NOMO-1 treated with dmso at 0.1 percent for 144 hours (cell line): ENCODE measurements at regions not wholly inside any gene's neighbourhood (a gene's known extent, or its start where the extent isn't known, plus 50 kb on each side); places are given as distances from the start of the nearest gene placed in this dataset.

ENCODE experiments used
- DNase-seq: peaks from one replicate; lab custom pipeline; 2025; ENCODE audit not compliant: unreplicated experiment; lab: John Stamatoyannopoulos, UW

DNA sequence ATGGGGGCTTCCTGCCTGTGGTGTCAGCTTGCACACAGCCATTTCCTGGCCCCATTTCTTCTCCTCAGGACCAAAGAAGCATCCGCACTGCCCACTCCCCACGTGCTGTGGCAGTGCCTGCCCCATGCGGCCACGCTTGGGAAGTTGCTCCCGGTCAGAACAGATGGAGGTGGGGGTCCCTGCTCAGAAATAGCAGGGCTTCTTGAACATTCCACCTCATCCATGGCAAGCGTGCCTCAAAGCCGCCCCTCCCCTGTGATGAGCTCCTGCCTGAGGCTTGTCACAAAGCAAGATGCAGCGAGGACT is 238.2 kb downstream of the SYK start:
- DNase-seq = no peak

DNA sequence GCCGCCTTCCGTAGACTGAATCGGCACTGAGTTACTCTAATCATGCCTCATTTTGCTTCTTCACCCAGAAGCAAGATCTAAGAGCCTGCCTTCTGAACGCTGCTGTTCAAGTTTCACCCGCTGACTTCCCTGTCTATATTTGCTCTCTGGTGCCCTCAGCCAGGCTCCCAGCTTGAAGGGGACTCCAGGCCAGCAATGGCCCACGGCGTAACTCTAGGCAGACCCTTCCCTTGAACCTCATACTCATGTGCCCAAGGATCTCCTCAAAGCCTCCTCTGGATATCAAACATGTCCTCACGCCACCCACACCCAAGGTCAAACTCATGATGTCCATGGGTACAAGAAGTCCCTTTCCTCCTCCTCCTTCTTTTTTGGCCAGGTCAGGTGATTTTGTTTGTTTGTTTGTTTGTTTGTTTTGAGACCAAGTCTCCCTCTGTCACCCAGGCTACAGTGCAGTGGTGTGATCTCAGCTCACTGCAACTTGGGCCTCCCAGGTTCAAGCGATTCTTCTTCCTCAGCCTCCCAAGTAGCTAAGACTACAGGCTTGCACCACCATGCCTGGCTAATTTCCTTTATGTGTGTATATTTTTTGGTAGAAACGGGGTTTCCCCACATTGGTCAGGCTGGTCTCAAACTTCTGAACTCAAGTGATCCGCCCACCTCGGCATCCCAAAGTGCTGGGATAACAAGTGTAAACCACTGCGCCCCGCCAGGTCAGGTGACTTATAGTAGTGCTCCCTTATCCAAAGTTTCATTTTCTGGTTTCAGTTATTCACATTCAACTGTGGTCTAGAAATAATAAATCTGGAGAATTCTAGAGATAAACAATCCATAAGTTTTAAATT is 239.0 kb downstream of the SYK start:
- no peak for DNase-seq

DNA sequence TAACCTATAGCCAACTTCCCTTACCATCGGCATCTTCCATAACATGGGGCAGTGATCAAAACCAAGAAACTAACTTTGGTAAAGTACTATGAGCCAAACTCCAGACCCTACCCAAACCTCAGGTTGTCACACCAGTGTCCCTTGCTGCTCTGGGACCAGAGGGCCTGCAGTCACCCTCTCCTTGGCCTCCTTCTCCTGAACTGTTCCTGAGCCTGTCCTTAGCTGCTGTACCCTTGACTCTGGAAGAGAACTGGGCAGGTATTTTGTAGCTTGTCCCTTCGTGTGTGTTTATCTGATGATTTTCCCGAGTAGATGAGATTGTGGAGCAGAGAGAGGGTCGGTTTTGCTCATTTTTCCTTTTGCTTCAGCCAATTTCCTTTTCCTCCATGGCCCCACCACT is 240.4 kb downstream of the SYK start:
- DNase-seq = no peak

DNA sequence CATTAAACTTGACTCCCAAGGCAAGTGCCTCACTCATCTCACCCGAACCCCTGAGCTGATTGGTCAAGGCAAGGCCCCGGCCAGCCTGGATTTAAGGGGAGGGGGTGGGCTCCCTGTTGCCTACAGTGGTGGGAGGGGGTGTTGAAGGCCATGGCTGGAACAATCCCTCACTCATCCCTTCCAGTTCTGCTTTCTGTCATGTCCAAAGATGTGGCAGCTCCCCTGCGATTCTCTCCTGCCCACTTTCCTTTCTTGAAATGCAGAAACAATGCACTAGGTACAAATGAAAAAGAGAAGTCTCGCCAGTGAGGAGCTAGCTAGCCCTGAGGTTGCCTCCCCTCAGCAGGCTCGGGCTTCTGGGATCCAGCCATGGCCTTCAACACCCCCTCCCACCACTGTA is 240.9 kb downstream of the SYK start:
- no peak for DNase-seq

DNA sequence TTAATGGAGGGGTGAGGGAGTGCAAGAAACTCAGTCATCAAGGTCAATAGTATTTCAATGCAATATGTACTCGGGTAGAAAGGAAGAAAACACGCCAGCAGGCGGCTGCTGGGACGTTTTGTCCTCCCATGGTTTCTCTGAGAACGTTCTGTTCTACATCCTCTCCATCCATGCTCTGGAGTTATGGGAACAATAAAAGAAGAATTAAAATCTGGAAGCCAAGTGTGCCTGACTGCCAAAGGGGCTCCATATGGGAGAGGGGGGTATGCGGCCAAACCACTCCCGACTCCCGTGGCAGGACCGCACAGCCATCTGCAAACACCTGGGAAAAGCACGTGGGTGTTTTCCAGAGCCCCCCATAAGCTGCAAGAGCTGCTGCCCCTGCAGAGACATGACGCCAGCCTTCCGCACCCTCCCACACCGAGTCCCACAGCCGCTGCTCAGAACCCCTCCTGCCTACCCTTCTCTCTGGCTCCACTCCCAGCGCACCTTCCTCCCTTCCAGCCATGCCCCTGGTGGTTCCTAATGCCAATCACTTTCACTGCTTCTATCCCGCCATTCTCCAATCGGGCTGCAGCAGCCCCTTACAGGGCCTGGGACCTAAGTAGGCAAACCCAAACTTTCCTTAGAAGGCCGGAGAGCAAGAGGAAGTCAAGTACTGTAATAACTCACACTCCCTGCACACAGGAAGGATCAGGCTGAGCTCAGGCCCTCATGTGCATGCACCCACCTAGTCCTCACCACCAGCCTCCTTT is 241.6 kb downstream of the SYK start:
- no peak for DNase-seq

DNA sequence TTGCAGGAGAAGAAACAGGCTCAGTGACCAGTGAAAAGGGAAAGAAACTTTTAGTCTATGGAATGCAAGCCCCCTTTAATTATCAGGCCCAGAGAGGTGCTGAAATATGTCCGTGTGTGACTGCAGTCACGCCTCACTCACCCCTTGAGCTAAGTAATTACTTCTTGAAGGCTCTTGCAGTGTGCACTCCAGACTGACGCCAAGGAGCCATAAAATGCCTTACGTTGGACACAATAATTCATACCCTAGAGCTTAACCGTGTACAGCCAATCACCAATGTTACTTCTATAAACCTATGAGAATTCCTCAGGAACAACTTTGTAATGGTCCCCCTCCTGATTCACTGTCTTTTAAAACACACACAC is 242.2 kb downstream of the SYK start:
- DNase-seq = no peak

DNA sequence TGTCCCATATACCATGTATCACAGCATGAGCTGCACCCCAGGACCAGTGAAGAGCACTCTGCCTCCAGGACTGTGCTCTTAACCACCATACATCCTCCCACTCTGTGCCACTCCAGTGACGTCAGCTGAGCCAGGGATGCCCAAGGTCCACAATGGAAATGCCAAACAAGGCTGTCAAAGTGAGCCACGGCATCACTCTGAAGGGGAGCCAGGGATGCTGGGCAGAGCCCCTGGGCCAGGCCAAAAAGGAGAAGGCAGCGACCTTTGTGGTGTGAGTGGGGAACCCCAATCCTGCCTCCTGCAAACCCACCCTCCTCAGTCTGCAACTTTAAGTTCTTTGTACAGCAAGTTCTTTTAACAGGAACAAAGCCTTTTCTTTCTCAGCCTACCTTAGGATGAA is 242.7 kb downstream of the SYK start:
- DNase-seq = no peak

DNA sequence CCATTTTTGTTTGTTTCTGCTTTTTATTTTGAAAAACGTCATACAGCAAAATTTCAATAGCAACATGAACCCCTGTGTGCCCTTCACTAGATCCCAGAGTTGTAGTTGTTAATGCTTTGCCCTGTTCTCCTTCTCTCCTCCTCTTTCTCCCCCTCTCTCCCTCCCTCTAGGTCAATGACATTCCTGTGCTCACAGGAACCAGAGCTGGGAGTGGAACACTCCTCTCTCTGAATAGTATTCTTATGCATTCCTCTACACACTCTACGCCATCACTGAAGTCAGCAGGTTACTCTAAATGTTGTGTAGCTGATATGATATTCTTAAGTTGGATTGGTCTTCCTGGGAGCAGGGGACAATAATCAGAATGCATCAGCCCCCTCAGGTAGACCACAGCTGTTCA is 243.4 kb downstream of the SYK start:
- DNase-seq = no peak

DNA sequence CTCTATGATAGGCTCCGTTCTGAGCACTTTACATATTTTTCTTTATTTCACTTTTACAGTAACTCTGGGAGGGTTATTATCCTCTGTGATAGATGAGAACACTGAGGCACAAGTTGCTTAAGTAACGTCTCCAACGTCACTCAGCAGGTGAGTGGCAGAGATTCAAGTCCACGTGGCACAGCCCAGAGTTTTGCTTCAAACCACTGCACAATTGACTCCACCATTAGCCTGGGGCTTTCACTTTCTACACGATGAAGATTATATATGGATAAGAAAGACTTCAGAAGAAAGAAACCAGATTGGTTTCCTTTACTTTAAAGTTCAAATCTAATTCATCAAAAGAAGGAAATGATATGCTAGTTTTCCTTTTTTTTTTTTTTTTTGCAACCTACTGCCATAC is 245.9 kb downstream of the SYK start:
- DNase-seq = no peak

DNA sequence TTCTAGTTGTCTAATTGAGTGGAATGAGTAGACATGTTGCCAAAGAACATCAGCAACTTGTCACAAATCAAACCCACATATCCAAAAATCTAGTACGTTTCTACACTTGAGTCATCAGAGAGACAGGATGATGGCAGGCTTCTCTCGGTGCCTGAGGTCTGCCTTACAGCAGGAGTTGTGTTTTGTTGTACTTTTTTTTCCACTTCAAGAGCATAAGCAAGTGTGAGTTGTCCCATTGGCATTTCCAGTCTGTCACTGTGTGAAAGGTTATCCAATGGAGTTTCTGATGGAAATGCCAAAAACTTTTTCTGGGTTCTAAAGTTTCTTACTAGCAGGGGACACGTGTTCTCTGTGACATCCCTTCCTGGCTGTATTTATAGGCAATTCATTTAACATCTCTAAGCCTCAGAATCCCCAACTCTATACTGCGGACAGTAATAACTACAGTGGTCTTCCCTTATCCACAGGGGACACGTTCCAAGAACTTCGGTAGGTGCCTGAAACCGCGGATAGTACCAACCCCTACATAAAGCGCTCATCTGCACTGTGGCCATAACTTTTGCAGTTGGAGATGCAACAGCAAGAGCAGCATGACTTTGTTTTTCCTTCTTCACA is 246.5 kb downstream of the SYK start:
- DNase-seq = no peak

DNA sequence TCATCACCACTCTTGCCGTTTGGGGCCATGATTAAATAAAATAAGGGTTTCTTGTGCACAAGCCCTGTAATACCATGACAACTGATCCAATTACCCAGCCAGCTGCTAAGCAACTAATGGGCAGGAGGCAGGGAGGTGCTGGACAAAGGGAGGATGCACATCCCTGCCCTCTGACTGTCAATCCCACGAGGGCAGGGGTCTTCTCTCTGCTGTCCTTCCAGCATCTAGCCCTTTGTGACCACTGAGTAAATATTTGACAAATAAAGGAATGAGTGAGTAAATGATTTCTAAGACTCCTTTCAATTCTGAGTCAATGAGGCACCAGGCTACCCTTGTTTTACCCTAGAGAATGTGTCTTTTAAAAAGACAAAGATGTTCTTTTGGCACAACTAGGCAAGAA is 247.1 kb downstream of the SYK start:
- DNase-seq = no peak

DNA sequence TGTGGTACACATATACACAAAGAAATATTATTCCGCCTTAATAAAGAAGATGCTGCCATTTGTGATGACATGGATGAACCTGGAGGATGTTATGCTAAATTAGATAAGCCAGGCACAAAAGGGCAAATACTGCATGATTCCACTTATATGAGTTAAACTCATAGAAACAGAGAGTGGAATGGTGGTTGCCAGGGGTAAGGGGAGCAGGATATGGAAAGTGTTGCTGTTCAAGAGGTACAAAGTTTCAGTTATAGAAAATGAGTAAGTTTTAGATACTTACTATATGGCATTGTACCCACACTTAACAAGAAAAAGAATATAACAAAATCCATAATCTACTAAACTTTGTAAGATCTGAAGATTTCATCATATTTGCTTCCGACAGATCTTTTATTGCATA is 252.2 kb downstream of the SYK start:
- DNase-seq = no peak

DNA sequence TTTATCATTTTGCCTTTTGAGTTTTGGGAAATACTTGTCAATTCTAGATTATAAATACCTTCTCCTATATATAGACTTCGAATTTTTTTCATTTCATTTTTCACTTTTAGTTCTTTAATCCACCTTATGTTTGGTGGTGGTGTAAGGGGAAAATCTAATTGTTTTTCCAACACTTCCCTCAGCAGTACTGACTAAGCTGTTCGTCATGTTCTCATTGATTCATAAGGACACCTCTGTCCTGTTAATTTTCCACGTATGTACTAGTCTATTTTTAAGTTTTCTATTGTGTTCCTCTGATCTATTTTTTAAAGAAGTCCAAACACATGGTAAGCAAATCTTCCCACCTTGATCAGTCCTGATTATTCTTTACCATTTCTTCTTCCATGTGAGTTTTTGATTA is 254.2 kb downstream of the SYK start:
- DNase-seq = no peak

DNA sequence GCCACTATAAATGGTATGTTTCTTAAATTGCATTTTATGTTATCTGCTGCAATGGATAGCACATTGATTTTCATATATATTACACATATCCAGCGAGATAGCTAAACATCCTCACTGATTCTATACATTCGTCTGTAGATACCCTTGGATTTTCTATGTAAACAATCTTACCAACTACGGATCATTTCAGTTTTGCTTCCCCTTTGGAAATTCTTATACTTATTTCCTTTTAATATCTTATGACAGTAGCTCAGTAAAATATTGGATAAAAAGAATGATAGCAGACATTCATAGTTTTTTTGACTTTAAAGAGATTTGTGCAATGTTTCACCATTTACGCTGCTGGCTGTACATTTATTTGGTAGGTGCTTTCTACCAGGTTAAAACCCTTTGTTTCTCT is 254.9 kb downstream of the SYK start:
- DNase-seq = no peak

DNA sequence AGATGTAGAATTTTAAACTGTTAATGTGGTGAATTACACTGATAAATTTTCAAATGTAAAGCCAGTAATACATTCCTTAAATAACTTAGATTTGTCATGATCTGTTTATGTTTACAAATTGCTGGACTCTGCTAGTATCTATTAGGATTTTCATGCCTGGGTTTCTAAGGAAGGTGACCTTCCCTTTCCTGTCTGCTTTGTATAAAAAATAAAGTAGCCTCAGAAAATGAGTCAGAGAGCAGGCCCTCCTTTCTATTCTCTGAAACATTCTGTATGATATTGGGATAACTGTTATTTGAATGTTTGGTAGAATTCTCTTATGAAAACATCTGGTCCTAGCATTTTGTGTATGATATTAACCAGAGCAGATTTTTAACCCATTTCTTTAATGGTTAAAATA is 255.3 kb downstream of the SYK start:
- no peak for DNase-seq

DNA sequence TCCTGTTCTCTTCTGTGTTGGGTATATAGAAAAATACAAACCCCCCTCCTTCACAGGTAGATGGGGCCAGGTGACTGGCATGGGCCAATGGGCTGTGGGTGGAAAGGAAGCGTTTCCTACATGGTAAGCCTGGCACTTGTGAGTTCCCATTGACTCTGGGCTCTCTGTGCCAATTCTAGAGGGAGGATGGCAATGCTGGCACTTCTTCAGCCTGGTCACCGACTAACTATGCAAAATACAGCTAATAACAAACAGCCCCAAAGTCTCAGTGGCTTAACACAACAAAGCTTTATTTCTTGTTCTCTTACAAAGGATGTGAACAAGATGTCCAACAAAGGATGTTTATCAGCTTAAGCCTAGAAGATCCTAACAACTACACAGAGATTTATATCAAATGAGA is 258.1 kb downstream of the SYK start:
- no peak for DNase-seq

DNA sequence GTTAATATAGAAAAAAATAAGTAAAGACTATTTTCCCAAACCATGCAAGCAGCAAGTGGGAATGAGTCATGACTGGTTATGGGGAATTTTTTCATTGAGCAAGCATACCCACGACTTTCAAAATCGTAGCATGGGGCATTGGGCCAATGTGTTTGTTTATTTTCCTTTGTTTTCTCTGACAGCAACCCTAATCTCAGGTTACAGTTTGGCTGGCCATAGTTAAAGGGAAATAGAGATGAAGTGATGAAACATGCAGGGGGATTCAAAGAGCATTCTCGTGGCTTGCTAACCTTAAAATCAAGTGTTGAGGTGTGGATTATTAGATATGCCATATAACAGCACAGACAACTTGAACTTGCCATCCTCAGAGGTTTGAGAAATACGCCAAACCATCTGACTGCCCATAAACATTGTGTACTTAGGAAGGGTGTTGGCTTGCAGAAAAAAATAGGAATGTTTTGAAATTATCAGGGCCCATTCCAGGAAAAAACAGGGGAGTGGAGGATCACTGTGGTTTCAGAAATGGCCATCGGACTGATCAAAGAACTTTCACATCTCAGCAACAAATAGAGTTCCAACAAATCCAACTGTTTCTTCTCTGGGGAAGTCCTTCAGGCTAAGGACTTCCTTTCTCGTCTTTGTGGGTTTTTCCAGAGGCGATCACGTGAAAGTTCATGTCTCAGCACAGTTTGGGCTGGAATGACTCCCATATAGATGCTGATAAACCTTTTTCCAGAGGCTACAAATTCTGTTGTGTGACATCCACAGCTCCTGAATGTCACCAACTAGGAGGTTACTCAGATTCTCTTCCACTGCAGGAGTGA is 259.1 kb downstream of the SYK start:
- DNase-seq = no peak

DNA sequence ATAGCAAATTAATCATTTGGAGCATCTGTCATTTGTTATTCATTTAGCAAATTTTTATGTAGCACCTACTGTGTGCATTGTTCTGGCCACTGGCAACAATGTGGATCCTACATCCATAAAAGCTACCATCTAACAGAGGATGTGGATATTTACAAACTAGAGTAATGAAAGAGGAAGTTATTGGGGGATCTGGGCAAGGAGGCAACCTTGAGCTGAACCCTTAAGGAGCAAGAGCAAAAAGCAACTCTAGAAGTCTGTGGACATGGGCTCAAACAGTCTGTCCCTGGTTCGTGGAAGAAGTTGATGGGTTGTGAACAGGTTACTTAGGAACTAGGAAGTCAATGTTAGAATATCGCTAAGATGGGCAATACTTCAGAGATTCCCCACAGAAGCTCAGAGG is 259.9 kb downstream of the SYK start:
- no peak for DNase-seq

DNA sequence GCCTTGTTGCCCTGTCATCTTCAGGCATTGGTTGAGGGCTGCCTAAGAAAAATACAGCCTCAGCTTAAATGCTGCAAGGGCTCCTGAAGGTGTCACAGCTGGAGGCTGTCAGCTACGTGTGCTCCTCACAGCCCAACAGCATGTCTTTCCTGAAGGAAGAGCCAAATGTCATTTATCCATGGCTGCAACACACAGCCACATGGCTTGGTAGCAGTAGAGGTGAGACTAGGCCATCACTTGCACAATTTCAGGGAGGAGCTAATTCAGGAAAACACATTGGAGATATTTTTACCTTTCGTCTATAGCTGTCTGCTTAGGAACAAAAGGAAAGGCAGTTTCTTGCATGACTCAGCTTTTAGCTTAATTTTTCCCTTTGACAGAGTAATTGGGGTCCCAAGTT is 260.7 kb downstream of the SYK start:
- DNase-seq = no peak

DNA sequence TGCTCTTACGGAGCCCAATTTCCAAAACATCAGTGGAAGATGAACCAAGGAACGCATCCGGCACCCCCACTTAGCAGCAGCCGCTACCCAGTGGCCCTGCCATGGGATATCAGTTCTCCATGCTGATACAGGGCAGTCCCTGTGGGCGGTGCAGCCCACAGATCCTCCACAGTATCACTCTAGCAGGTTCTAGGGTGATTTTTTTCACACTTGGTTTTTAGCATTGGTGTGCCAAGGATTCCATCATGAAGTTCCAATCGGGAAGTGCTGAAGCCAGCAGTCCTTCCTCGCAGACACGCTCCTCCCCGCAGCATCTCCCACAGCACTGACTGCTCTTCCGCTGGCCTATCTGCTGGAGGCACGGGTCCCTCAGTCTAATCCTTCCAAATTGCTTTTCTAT is 261.9 kb downstream of the SYK start:
- no peak for DNase-seq

DNA sequence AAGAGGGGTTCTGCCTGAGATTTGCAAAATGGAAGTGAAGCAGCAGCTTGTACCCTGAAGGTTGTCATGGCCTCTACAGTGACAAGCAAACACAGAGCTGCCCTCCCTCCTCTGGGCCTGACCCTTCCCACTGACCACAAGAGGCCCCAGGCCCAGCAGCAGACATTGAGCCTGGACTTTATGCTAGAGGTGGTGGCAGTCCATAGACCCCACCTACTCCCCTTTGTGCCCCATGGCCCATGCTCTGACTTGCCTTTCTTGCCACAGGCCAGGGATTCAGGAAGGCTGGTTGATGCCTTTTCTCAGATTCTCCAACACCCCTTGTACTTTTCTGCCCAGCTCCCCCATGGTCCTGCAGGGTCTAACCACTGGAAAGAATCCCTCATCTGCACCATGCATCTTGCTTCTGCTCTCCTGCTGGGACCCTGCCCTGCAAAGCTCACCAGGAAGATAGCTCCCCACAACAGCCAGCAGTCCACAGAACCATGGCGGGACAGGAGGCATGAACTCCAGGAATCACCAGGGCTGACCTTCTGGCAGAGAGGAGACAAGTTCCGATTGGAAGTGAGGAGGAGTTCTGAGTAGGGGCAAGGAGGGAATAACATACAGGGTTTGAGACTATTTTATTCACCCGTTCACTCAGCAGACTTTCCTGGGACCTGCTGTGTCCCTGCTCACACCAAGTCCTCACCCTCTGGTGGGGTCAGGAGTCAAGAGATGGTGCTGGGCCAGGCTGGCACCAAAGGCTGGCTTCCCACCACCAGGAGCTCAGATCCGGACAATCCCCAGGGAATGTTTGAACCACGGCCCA is 263.8 kb downstream of the SYK start:
- DNase-seq = no peak
